K562 (cell line): ENCODE measurements at regions not wholly inside any gene's neighbourhood (a gene's known extent, or its start where the extent isn't known, plus 50 kb on each side); places are given as distances from the start of the nearest gene placed in this dataset.

Experiments
- ATAC-seq: fragments of 200-7000 bp; cut with Tn5 transposase; 3 replicates; pipeline ENCODE4 v1.9.1; 2020; ENCODE audit warnings: moderate library complexity
- BruUV-seq: library from RNA; stranded (reverse); fragments of 400-500 nt; replicated peaks from 2 replicates; lab custom pipeline; 2021; lab: Mats Ljungman, UMichigan
- CTCF ChIA-PET: fragments of 300-600 bp; formaldehyde crosslinking; extraction: SDS; loops from one replicate; lab custom pipeline; 2021; ENCODE audit warnings: low intra/inter-chr PET ratio; lab: Yijun Ruan, JAX
- POLR2A ChIA-PET: fragments of 300-600, 350-650 bp; sonication (Branson Sonifier 250); formaldehyde crosslinking; extraction: SDS; loops from one replicate; lab custom pipeline; 2021; ENCODE audit warnings: antibody characterized with exemption, inconsistent platforms; lab: Yijun Ruan, JAX
- DNase-seq, 4 experiments: peaks; one replicate each; pipeline versions ENCODE4 v3.0.0 to v3.0.0-alpha.2; 2011 to 2018; ENCODE audit warnings: low spot score in 3 of 4, mixed read lengths in 3 of 4; ENCODE audit errors: extremely low read depth in 1 of 4
- FAIRE-seq: peaks from 2 replicates; lab custom pipeline; 2011; peaks lifted over from hg19 to GRCh38; lab: Jason Lieb, UNC
- H2AFZ ChIP-seq: 2 replicates; pipeline ENCODE4 v1.6.0; 2011; ENCODE audit warnings: low read depth, low read length, control low read depth, inconsistent platforms
- H3K27ac ChIP-seq: fragments of 200-600 bp; 3 replicates; pipeline ENCODE4 v1.8.0; 2011; ENCODE audit warnings: low read depth, mild to moderate bottlenecking, control low read depth, inconsistent platforms, low read length, moderate library complexity, mixed read lengths; ENCODE audit errors: extremely low read depth
- H3K27me3 ChIP-seq, 2 experiments: fragments of 300-600 bp in 1 of 2; 2 replicates in 1 of 2; 3 replicates in 1 of 2; pipeline versions ENCODE4 v1.6.0 to v1.8.0; 2011; ENCODE audit warnings: inconsistent platforms in 2 of 2, low read length in 2 of 2, mild to moderate bottlenecking in 1 of 2, mixed read lengths in 1 of 2, moderate library complexity in 1 of 2; ENCODE audit not compliant: control insufficient read depth in 2 of 2, insufficient read depth in 2 of 2
- H3K36me3 ChIP-seq: fragments of 300-600 bp; 3 replicates; pipeline ENCODE4 v1.8.0; 2011; ENCODE audit warnings: mild to moderate bottlenecking, low read length, inconsistent platforms; ENCODE audit not compliant: control insufficient read depth, insufficient read depth
- H3K4me1 ChIP-seq, 2 experiments: fragments of 200-600 bp in 1 of 2; replicated peaks in 1 of 2; 2 replicates in 1 of 2; 3 replicates in 1 of 2; pipeline versions ENCODE4 v1.5.1 to v1.8.0; 2011; ENCODE audit warnings: inconsistent platforms in 2 of 2, low read length in 2 of 2, mild to moderate bottlenecking in 1 of 2, mixed read lengths in 1 of 2, moderate library complexity in 1 of 2; ENCODE audit not compliant: control insufficient read depth in 2 of 2, insufficient read depth in 2 of 2
- H3K4me2 ChIP-seq: 2 replicates; pipeline ENCODE4 v1.6.1; 2011; ENCODE audit warnings: low read length, control low read depth, inconsistent platforms, mixed read lengths; ENCODE audit not compliant: insufficient read depth
- H3K4me3 ChIP-seq: fragments of 200-600 bp; sonication (generic), shearing (Covaris generic); 2 replicates; pipeline ENCODE4 v1.5.1; 2016; ENCODE audit warnings: control low read depth, inconsistent platforms
- H3K79me2 ChIP-seq: fragments of 200-600 bp; 3 replicates; pipeline ENCODE4 v1.8.0; 2011; ENCODE audit warnings: low read length, inconsistent platforms; ENCODE audit not compliant: control insufficient read depth, insufficient read depth
- H3K9ac ChIP-seq, 2 experiments: 2 replicates each; pipeline versions ENCODE4 v1.6.0 to v1.6.1; 2011; ENCODE audit warnings: low read depth in 2 of 2, low read length in 2 of 2, control low read depth in 1 of 2, inconsistent platforms in 1 of 2, mild to moderate bottlenecking in 1 of 2, mixed read lengths in 1 of 2; ENCODE audit not compliant: insufficient read depth in 1 of 2
- H3K9me1 ChIP-seq: one replicate; pipeline ENCODE4 v1.6.0; 2011; ENCODE audit warnings: inconsistent platforms, mild to moderate bottlenecking, low read length, moderate library complexity; ENCODE audit not compliant: control insufficient read depth, insufficient read depth
- H3K9me3 ChIP-seq: replicated peaks from 2 replicates; pipeline ENCODE4 v1.5.1; 2011; ENCODE audit warnings: low read depth, low read length, inconsistent platforms; ENCODE audit not compliant: control insufficient read depth, insufficient read depth
- H4K20me1 ChIP-seq: replicated peaks from 2 replicates; pipeline ENCODE4 v1.6.1; 2011; ENCODE audit warnings: low read length, inconsistent platforms, mixed read lengths; ENCODE audit not compliant: control insufficient read depth, insufficient read depth
- BCL6 ChIP-seq: fragments of 250-450 bp; sonication (Bioruptor Pico); IDR thresholded peaks from 2 replicates; pipeline ENCODE4 v1.4.0; 2020
- DACH1 ChIP-seq: fragments of 450-650 bp; IDR thresholded peaks from 2 replicates; pipeline ENCODE4 v1.6.1; 2018; ENCODE audit not compliant: partially characterized antibody
- DNMT1 ChIP-seq: fragments of 450-650 bp; IDR thresholded peaks from 2 replicates; pipeline ENCODE4 v1.6.1; 2016; ENCODE audit warnings: antibody characterized with exemption, mild to moderate bottlenecking
- FOSL1 ChIP-seq: fragments of 200-800 bp; sonication (Bioruptor generic); conservative IDR thresholded peaks from 2 replicates; pipeline ENCODE4 v1.6.1; 2016; ENCODE audit warnings: missing genetic modification characterization, missing compliant biosample characterization
- KDM1A ChIP-seq, 2 experiments: fragments of 450-650 bp; IDR thresholded peaks; 2 replicates each; pipeline ENCODE4 v1.6.1; 2016; ENCODE audit warnings: mild to moderate bottlenecking in 2 of 2
- MYNN ChIP-seq, 2 experiments: sonication (generic); formaldehyde crosslinking in 1 of 2; IDR thresholded peaks; 2 replicates each; pipeline versions ENCODE4 v1.5.0 to v1.6.1; 2016 to 2020; ENCODE audit warnings: antibody characterized with exemption in 1 of 2, missing genetic modification reagents in 1 of 2
- TAF15 ChIP-seq: fragments of 200-400 bp; formaldehyde crosslinking; IDR thresholded peaks from 2 replicates; pipeline ENCODE4 v1.6.1; 2017; ENCODE audit warnings: mild to moderate bottlenecking, low read depth, low read length, moderate library complexity
- TARDBP ChIP-seq: fragments of 450-650 bp; IDR thresholded peaks from 2 replicates; pipeline ENCODE4 v1.6.1; 2016
- WGBS: fragments of 100-300 bp; shearing (Covaris generic); methylation state at CpG from one replicate; pipeline ENCODE4 v1.1.6; 2016; ENCODE audit warnings: low coverage, mixed read lengths; ENCODE audit not compliant: insufficient coverage; ENCODE audit errors: missing lambda C conversion rate; 5-methylcytosine and 5-hydroxymethylcytosine counted together
- in situ Hi-C: fragments of 300-500 bp; cut with MboI; formaldehyde crosslinking; loops from 4 replicates; pipeline ENCODE4 v1.15.0; 2018; ENCODE audit warnings: inconsistent platforms, mixed read lengths
- intact Hi-C: fragments of 100-400 bp; cut with micrococcal nuclease; formaldehyde crosslinking; loops from 2 replicates; pipeline ENCODE4 v1.14.2; 2022
- TF ChIP-seq, protein P1 (sequence below): fragments of 450-650 bp; formaldehyde crosslinking; IDR thresholded peaks from 2 replicates; pipeline ENCODE4 v1.4.0; 2022; ENCODE audit warnings: missing genetic modification characterization
- TF ChIP-seq, protein P2 (sequence below): fragments of 250-450 bp; sonication (Bioruptor Pico); IDR thresholded peaks from 2 replicates; pipeline ENCODE4 v1.8.0; 2021; ENCODE audit warnings: moderate library complexity, mild to moderate bottlenecking, inconsistent platforms
- TF ChIP-seq, protein P3 (sequence below): fragments of 250-450 bp; sonication (Bioruptor Pico); IDR thresholded peaks from 2 replicates; pipeline ENCODE4 v1.9.0; 2021; ENCODE audit warnings: mild to moderate bottlenecking
- TF ChIP-seq, protein P4 (sequence below): fragments of 450-650 bp; IDR thresholded peaks from 2 replicates; pipeline ENCODE4 v1.6.1; 2016; ENCODE audit warnings: low read depth

DNA sequence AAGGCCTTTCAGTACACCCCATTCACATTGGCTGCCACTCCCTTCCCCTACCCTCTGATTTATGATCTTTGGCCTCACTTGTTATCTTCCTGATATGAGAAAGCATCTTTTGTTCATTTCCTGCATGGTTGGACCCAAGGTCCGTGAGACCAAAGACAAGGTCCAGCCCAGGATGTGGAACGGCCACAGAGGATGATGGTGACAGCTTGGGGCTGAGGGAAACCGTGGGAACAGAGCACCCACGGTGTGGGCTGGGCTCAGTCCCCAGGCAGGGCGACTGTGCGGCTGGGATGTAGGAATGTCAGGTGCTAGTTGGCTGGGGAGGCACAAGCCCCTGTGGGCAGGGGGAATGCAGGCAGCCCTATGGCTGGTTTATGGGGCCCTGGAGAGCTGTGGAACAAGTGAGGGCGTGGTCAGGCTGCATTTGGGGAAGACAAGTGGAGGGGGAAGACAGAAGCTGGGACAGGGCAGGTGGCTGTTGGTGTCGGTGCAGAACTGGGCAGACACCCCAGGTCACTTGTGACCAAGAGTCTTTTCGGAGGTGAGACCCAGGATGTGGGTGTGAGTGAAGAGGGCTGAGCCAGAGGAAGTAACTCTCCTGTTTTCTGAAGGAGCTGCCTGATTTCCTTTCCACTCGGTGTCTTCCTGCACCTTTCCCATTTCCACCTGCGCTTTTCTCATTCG is 51.7 kb upstream of the IGFBP3 start:
- H3K9me1 ChIP-seq = no peaks in the 10 kb centered on the region
- no peak overlapping the region for H3K27ac ChIP-seq
- in situ Hi-C loops = no loop called here
- no peaks in the 10 kb centered on the region for H3K27me3 ChIP-seq
- no peaks in the 10 kb centered on the region for H4K20me1 ChIP-seq
- H3K36me3 ChIP-seq = no peaks in the 10 kb centered on the region
- H3K4me3 ChIP-seq = no peak overlapping the region
- CTCF ChIA-PET = no interaction called here
- WGBS = 0% methylated on average over 9 of the region's 12 CpGs
- no peaks in the 10 kb centered on the region for H3K4me1 ChIP-seq
- no peak overlapping the region for H3K9ac ChIP-seq
- no peak overlapping the region for H3K4me2 ChIP-seq
- no peak overlapping the region for H2AFZ ChIP-seq
- no peaks in the 10 kb centered on the region for H3K79me2 ChIP-seq
- ATAC-seq (no peak), DNase-seq (no peak), FAIRE-seq (no peak)
- POLR2A ChIA-PET = no interaction called here
- intact Hi-C loops = no loop called here
- TF ChIP-seq DACH1 (no peak), KDM1A (IDR thresholded peaks at IDR 0.05) (no peak), FOSL1 (tag) (no peak), TAF15 (no peak), BCL6 (CRISPR knock-in tag) (no peak), DNMT1 (no peak), TARDBP (no peak), MYNN (IDR thresholded peaks at IDR 0.05) (no peak), MYNN (CRISPR knock-in tag; IDR thresholded peaks at IDR 0.05) (no peak)
- TF ChIP-seq, protein P1, sequence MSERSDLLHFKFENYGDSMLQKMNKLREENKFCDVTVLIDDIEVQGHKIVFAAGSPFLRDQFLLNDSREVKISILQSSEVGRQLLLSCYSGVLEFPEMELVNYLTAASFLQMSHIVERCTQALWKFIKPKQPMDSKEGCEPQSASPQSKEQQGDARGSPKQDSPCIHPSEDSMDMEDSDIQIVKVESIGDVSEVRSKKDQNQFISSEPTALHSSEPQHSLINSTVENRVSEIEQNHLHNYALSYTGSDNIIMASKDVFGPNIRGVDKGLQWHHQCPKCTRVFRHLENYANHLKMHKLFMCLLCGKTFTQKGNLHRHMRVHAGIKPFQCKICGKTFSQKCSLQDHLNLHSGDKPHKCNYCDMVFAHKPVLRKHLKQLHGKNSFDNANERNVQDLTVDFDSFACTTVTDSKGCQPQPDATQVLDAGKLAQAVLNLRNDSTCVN (CRISPR knock-in tag) = no peak
- TF ChIP-seq, protein P2, sequence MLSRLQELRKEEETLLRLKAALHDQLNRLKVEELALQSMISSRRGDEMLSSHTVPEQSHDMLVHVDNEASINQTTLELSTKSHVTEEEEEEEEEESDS (CRISPR knock-in tag) = no peak
- TF ChIP-seq, protein P3, sequence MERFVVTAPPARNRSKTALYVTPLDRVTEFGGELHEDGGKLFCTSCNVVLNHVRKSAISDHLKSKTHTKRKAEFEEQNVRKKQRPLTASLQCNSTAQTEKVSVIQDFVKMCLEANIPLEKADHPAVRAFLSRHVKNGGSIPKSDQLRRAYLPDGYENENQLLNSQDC (CRISPR knock-in tag) = no peak
- TF ChIP-seq, protein P4, sequence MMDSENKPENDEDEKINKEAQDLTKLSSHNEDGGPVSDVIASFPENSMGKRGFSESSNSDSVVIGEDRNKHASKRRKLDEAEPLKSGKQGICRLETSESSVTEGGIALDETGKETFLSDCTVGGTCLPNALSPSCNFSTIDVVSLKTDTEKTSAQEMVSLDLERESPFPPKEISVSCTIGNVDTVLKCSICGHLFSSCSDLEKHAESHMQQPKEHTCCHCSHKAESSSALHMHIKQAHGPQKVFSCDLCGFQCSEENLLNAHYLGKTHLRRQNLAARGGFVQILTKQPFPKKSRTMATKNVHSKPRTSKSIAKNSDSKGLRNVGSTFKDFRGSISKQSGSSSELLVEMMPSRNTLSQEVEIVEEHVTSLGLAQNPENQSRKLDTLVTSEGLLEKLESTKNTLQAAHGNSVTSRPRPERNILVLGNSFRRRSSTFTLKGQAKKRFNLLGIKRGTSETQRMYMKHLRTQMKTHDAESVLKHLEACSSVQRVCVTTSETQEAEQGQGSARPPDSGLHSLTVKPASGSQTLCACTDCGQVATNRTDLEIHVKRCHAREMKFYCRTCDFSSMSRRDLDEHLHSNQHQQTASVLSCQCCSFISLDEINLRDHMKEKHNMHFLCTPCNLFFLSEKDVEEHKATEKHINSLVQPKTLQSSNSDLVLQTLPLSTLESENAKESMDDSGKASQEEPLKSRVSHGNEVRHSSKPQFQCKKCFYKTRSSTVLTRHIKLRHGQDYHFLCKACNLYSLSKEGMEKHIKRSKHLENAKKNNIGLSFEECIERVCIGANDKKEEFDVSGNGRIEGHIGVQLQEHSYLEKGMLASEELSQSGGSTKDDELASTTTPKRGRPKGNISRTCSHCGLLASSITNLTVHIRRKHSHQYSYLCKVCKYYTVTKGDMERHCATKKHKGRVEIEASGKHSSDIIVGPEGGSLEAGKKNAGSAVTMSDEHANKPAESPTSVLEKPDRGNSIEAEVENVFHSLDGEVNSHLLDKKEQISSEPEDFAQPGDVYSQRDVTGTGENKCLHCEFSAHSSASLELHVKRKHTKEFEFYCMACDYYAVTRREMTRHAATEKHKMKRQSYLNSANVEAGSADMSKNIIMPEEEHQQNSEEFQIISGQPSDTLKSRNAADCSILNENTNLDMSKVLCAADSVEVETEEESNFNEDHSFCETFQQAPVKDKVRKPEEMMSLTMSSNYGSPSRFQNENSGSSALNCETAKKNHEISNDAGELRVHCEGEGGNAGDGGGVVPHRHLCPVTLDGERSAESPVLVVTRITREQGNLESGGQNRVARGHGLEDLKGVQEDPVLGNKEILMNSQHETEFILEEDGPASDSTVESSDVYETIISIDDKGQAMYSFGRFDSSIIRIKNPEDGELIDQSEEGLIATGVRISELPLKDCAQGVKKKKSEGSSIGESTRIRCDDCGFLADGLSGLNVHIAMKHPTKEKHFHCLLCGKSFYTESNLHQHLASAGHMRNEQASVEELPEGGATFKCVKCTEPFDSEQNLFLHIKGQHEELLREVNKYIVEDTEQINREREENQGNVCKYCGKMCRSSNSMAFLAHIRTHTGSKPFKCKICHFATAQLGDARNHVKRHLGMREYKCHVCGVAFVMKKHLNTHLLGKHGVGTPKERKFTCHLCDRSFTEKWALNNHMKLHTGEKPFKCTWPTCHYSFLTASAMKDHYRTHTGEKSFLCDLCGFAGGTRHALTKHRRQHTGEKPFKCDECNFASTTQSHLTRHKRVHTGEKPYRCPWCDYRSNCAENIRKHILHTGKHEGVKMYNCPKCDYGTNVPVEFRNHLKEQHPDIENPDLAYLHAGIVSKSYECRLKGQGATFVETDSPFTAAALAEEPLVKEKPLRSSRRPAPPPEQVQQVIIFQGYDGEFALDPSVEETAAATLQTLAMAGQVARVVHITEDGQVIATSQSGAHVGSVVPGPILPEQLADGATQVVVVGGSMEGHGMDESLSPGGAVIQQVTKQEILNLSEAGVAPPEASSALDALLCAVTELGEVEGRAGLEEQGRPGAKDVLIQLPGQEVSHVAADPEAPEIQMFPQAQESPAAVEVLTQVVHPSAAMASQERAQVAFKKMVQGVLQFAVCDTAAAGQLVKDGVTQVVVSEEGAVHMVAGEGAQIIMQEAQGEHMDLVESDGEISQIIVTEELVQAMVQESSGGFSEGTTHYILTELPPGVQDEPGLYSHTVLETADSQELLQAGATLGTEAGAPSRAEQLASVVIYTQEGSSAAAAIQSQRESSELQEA = no peak
- no peaks in the 10 kb centered on the region for H3K9me3 ChIP-seq
- BruUV-seq = no TSS peak
